ENCODE measurements at regions not wholly inside any gene's neighbourhood (a gene's known extent, or its start where the extent isn't known, plus 50 kb on each side); places are given as distances from the start of the nearest gene placed in this dataset.

- Mint-ChIP-seq H3K27ac (no peak overlapping the region), H3K4me1 (no peaks in the 10 kb centered on the region), H3K4me3 (no peak overlapping the region), H3K9me3 (no peaks in the 10 kb centered on the region), H3K27me3 (peaks cover 53% of the 10 kb centered on the region)
- no peak for DNase-seq
- ATAC-seq: no peak
These were observed 304.8 kb downstream of the IRF8 start for GRCh38 chr16:86203557-86204275.

GRCh38 chr16:86205521-86206245, 304.6 kb upstream of the FOXF1 start:
- DNase-seq (no peak), ATAC-seq (no peak)
- no peaks in the 10 kb centered on the region for H3K9me3 Mint-ChIP-seq
- H3K27ac Mint-ChIP-seq: no peak overlapping the region
- peaks cover 33% of the 10 kb centered on the region for H3K27me3 Mint-ChIP-seq
- H3K4me3 Mint-ChIP-seq: no peak overlapping the region
- H3K4me1 Mint-ChIP-seq: no peaks in the 10 kb centered on the region

GRCh38 chr16:86207350-86207749, 303.0 kb upstream of the FOXF1 start:
- DNase-seq: no peak
- ATAC-seq: no peak
- H3K4me1 Mint-ChIP-seq: no peaks in the 10 kb centered on the region
- H3K9me3 Mint-ChIP-seq: peaks cover 2 to 6% of the 10 kb centered on the region in 2 donors
- no peak overlapping the region for H3K27ac Mint-ChIP-seq
- no peak overlapping the region for H3K4me3 Mint-ChIP-seq
- peaks cover 17% of the 10 kb centered on the region for H3K27me3 Mint-ChIP-seq

- no peak for ATAC-seq
- no peak for DNase-seq
- H3K4me3 Mint-ChIP-seq: no peak overlapping the region
These were observed 301.1 kb upstream of the FOXF1 start for GRCh38 chr16:86209202-86209601.

GRCh38 chr16:86210403-86211193, 299.7 kb upstream of the FOXF1 start:
- H3K27me3 Mint-ChIP-seq: no peaks in the 10 kb centered on the region
- DNase-seq: no peak
- peaks cover 6% of the 10 kb centered on the region for H3K4me1 Mint-ChIP-seq
- no peak overlapping the region for H3K27ac Mint-ChIP-seq
- no peak for ATAC-seq
- no peak overlapping the region for H3K4me3 Mint-ChIP-seq
- peaks cover 11 to 16% of the 10 kb centered on the region in 2 donors for H3K9me3 Mint-ChIP-seq

More at GRCh38 chr16:86209202-86209601, 301.1 kb upstream of the FOXF1 start:
- Mint-ChIP-seq H3K9me3 (peaks cover 11 to 16% of the 10 kb centered on the region in 2 donors), H3K27ac (peak overlapping the region in 1 of 2 donors; percentile 25), H3K27me3 (no peaks in the 10 kb centered on the region), H3K4me1 (peaks cover 6% of the 10 kb centered on the region)

GRCh38 chr16:86211265-86211664, 299.1 kb upstream of the FOXF1 start:
- H3K27ac Mint-ChIP-seq: no peak overlapping the region
- DNase-seq (no peak), ATAC-seq (no peak)
- H3K27me3 Mint-ChIP-seq: no peaks in the 10 kb centered on the region
- peaks cover 6% of the 10 kb centered on the region for H3K4me1 Mint-ChIP-seq
- H3K9me3 Mint-ChIP-seq: peaks cover 11 to 16% of the 10 kb centered on the region in 2 donors
- H3K4me3 Mint-ChIP-seq: no peak overlapping the region

- Mint-ChIP-seq H3K27ac (no peak overlapping the region), H3K4me1 (peaks cover 6% of the 10 kb centered on the region), H3K27me3 (no peaks in the 10 kb centered on the region), H3K4me3 (no peak overlapping the region), H3K9me3 (peaks cover 11 to 16% of the 10 kb centered on the region in 2 donors)
- ATAC-seq (no peak), DNase-seq (no peak)
These were observed 298.5 kb upstream of the FOXF1 start for GRCh38 chr16:86211800-86212199.

GRCh38 chr16:86212706-86213436, 297.5 kb upstream of the FOXF1 start:
- peak; percentile 42 for ATAC-seq
- DNase-seq: no peak
- no peak overlapping the region for H3K27ac Mint-ChIP-seq
- no peaks in the 10 kb centered on the region for H3K27me3 Mint-ChIP-seq
- H3K9me3 Mint-ChIP-seq: peaks cover 11 to 16% of the 10 kb centered on the region in 2 donors
- H3K4me1 Mint-ChIP-seq: peaks cover 6% of the 10 kb centered on the region
- H3K4me3 Mint-ChIP-seq: no peak overlapping the region

GRCh38 chr16:86213437-86214205, 296.7 kb upstream of the FOXF1 start:
- Mint-ChIP-seq H3K4me3 (no peak overlapping the region), H3K27ac (no peak overlapping the region)

GRCh38 chr16:86214326-86215232, 295.7 kb upstream of the FOXF1 start:
- ATAC-seq (no peak), DNase-seq (no peak)
- H3K4me1 Mint-ChIP-seq: peaks cover 6% of the 10 kb centered on the region
- H3K4me3 Mint-ChIP-seq: no peak overlapping the region
- H3K27me3 Mint-ChIP-seq: peaks cover 1% of the 10 kb centered on the region
- peaks cover 11 to 16% of the 10 kb centered on the region in 2 donors for H3K9me3 Mint-ChIP-seq
- H3K27ac Mint-ChIP-seq: no peak overlapping the region

More at GRCh38 chr16:86213437-86214205, 296.7 kb upstream of the FOXF1 start:
- H3K27me3 Mint-ChIP-seq: no peaks in the 10 kb centered on the region
- ATAC-seq (no peak), DNase-seq (no peak)
- peaks cover 11 to 16% of the 10 kb centered on the region in 2 donors for H3K9me3 Mint-ChIP-seq
- peaks cover 6% of the 10 kb centered on the region for H3K4me1 Mint-ChIP-seq

GRCh38 chr16:86215233-86215978, 294.9 kb upstream of the FOXF1 start:
- Mint-ChIP-seq H3K27ac (no peak overlapping the region), H3K9me3 (peaks cover 11 to 16% of the 10 kb centered on the region in 2 donors), H3K4me3 (no peak overlapping the region), H3K4me1 (peaks cover 6% of the 10 kb centered on the region), H3K27me3 (peaks cover 8% of the 10 kb centered on the region)
- no peak for ATAC-seq
- no peak for DNase-seq

GRCh38 chr16:86215979-86216585, 294.2 kb upstream of the FOXF1 start:
- no peak for ATAC-seq
- H3K4me3 Mint-ChIP-seq: no peak overlapping the region
- peaks cover 11 to 16% of the 10 kb centered on the region in 2 donors for H3K9me3 Mint-ChIP-seq
- peaks cover 8% of the 10 kb centered on the region for H3K27me3 Mint-ChIP-seq
- H3K4me1 Mint-ChIP-seq: peaks cover 6% of the 10 kb centered on the region
- no peak for DNase-seq
- peak overlapping the region in 1 of 2 donors; percentile 89 for H3K27ac Mint-ChIP-seq

- Mint-ChIP-seq H3K9me3 (peaks cover 11 to 16% of the 10 kb centered on the region in 2 donors), H3K4me1 (peaks cover 6% of the 10 kb centered on the region), H3K27me3 (peaks cover 8% of the 10 kb centered on the region), H3K4me3 (no peak overlapping the region), H3K27ac (peak overlapping the region in 1 of 2 donors; percentile 89)
- DNase-seq (no peak), ATAC-seq (no peak)
These were observed 293.7 kb upstream of the FOXF1 start for GRCh38 chr16:86216591-86216990.
